GM12864 (cell line): ENCODE measurements at regions not wholly inside any gene's neighbourhood (a gene's known extent, or its start where the extent isn't known, plus 50 kb on each side); places are given as distances from the start of the nearest gene placed in this dataset.

Source experiments
- DNase-seq: peaks from one replicate; pipeline ENCODE4 v3.0.0-alpha.2; 2011; ENCODE audit warnings: low read depth
- H3K4me3 ChIP-seq: 2 replicates; pipeline ENCODE4 v1.5.1; 2011; ENCODE audit warnings: mild to moderate bottlenecking, low read depth, low read length, control low read depth
- TF ChIP-seq, protein P1 (sequence below): IDR thresholded peaks from 2 replicates; pipeline ENCODE4 v1.5.1; 2011; ENCODE audit warnings: low read depth, mild to moderate bottlenecking, moderate library complexity, low read length, control low read depth, inconsistent platforms; ENCODE audit errors: missing control alignments

DNA sequence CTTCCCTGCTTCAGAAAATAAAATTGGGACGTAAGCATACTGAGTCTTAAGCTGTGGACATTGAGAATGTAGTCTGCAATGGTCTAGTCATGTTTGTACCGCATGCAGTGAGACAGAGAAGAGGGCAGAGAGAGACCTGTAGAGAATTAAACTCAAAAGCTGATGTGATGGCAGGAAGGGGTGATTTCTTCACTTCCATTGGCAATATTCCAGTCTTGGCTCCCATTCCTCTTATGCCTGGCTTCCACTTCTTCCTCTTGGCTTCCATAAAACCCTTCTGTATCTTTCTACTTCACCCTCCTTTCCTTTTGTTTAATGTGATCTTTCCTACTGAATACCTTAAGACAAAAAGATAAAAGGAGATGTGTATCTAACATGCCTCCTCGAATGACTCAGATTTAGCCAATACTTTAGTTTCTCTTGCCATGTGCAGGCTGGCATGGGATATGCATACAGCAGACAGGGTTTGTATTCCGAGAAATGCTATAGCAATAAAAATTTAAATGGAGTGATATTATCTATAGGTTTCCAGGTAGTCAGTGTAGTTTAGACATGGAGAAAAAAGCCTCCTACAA lies 423.1 kb upstream of the DYNLRB2 start:
- TF ChIP-seq, protein P1, sequence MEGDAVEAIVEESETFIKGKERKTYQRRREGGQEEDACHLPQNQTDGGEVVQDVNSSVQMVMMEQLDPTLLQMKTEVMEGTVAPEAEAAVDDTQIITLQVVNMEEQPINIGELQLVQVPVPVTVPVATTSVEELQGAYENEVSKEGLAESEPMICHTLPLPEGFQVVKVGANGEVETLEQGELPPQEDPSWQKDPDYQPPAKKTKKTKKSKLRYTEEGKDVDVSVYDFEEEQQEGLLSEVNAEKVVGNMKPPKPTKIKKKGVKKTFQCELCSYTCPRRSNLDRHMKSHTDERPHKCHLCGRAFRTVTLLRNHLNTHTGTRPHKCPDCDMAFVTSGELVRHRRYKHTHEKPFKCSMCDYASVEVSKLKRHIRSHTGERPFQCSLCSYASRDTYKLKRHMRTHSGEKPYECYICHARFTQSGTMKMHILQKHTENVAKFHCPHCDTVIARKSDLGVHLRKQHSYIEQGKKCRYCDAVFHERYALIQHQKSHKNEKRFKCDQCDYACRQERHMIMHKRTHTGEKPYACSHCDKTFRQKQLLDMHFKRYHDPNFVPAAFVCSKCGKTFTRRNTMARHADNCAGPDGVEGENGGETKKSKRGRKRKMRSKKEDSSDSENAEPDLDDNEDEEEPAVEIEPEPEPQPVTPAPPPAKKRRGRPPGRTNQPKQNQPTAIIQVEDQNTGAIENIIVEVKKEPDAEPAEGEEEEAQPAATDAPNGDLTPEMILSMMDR, result no peak
- no peak for DNase-seq
- H3K4me3 ChIP-seq, result no peak overlapping the region

DNA sequence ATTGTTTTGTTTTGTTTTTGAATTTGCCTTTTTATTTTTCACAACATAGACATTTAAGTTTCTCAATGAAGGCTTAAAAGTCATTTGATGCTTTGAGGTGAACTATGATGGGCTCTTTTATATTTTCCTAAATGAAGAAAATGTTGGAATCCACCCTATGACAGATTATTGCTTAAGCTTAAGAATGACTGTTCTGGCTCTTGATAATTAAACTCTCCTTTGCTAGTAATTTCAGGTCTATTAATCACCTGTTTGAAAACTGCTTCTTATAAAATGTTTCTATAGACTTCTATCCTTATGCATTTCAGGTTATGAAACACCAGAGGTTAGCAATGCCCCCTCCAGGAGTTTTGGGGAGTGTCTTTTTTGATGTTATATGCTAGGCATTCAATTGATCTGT lies 424.1 kb upstream of the DYNLRB2 start:
- H3K4me3 ChIP-seq, result no peak overlapping the region
- DNase-seq, result no peak
- TF ChIP-seq, protein P1, result no peak

DNA sequence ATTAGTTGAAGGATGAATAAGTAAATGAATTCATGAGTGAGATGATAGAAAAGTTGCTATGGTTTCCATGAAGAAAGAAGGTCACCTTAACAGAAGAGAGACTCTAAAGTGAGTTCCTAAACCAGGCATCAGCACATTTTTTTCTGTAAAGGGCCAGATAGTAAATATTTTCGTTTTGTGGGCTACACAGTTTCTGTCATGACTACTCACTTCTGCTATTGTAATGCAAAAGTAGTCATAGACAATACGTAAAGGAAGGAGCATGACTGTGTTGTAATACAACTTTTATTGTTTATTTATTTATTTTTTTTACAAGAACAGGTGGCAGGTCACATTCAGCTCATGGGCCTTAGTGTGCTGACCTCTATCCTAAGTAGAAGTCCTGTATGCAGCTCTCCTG lies 426.1 kb upstream of the DYNLRB2 start:
- no peak overlapping the region for H3K4me3 ChIP-seq
- no peak for DNase-seq
- TF ChIP-seq, protein P1, result no peak

DNA sequence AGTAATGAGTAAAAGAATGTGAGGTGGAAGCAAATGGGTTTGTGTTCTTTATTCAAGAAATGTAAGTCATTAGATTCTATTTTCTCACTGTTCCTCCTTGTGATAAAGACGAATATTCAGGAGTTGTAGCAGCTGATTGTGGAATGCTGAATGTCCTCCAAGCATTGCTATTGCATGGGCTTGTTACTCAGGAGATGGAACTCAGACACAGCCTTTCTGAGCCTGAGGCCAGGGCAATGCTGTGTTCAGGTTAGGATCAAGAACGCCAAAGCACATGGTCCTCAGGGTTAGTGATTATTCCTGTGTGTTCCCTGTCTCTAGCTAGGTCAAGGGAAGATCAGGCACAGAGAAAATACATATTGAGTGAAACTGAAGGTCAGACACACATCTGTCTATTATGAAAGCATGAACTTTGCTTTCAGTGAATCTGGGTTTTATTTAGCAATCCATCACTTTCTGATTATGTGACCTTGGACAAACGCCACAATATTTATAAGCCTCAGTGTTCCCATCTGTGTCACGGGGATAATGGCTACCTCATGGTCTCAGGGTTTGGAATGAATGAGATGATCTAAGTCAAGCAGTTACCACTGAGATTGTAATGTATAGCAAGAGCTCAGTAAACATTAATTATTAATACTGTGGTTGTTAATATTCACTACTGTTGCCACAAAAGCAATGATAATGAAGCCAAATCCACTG lies 426.8 kb upstream of the DYNLRB2 start:
- TF ChIP-seq, protein P1, result no peak
- H3K4me3 ChIP-seq, result no peak overlapping the region
- DNase-seq, result no peak

DNA sequence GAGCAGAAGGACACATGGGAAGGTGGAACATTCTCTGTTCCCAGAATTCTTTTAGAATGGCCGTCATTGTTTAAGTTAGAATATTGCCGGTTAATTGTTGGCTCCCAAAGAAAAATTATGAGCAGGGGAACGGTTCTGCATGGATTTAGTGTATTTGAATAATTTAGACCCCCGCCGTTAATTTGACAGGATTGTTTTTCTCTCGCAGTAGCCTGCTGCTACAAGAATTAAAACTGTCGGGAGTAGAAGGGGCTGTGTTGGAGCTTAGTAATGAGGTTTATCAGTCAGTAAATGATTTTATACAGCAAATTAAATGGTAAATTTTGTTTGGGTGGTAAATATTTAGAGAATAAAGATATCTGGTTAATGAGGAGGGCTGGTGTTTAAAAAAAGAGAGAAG lies 431.2 kb upstream of the DYNLRB2 start:
- no peak overlapping the region for H3K4me3 ChIP-seq
- TF ChIP-seq, protein P1, result no peak
- no peak for DNase-seq

DNA sequence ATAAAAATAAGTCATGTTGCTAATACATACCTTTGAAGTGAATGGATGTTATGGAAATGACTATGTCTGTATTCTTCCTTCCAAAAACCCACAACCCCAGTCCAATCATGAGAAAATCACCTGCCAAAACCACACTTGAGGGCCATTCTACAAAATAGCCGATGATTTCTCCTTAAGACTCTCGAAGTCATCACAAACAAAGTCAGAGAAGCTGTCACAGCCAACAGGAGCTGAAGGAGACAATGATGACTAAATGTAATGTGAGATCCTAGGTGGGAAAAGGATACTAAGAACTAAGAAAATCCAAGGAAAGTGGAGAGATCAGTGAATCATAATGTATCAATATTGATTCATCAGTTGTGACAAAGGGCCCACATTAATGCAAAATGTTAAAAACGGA lies 432.9 kb upstream of the DYNLRB2 start:
- no peak overlapping the region for H3K4me3 ChIP-seq
- no peak for DNase-seq
- TF ChIP-seq, protein P1, result no peak

DNA sequence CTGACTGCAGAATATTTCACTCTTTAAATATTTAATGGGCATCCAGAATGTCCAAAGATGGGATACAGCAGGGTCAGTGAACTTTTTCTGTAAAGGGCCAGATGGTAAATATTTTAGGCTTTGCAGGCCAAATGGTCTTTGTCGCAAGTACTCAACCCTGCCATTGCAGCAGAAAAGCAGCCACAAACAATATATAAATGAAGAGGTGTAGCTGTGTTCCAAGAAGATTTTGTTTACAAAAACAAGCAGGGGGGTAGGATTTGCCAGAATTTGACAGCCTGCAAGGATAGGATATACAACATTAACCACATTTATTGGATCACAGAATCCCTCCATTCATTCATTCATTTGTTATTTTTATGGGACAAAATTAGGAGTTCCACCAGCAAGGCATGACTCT lies 435.0 kb upstream of the DYNLRB2 start:
- TF ChIP-seq, protein P1, result no peak
- no peak for DNase-seq
- no peak overlapping the region for H3K4me3 ChIP-seq
